Fibroblast of peridontal ligament (primary cell): ENCODE measurements at regions not wholly inside any gene's neighbourhood (a gene's known extent, or its start where the extent isn't known, plus 50 kb on each side); places are given as distances from the start of the nearest gene placed in this dataset.

Experiments used
- DNase-seq: peaks from one replicate; pipeline ENCODE4 v3.0.0-alpha.2; 2010; ENCODE audit errors: extremely low read depth

DNA sequence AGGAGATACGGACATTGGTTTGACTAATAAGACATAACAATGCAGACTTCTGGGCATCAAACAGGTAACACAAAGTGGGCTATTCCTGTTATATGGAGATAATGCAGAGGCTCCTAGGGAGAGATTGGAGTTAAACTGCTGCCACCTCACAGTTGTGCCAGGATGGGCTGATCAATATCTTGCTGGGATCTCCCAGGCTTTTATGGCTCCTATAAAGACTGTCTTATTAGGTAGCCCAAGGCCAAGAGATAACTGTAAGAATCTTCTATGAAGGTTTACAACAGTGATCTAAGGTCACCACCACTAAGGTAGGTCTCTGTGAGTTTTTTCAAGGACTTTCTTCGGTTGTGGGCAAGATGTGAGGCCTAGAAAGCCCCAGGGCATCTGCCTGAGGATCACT, 345.8 kb downstream of the KLF5 start:
- DNase-seq, result no peak

DNA sequence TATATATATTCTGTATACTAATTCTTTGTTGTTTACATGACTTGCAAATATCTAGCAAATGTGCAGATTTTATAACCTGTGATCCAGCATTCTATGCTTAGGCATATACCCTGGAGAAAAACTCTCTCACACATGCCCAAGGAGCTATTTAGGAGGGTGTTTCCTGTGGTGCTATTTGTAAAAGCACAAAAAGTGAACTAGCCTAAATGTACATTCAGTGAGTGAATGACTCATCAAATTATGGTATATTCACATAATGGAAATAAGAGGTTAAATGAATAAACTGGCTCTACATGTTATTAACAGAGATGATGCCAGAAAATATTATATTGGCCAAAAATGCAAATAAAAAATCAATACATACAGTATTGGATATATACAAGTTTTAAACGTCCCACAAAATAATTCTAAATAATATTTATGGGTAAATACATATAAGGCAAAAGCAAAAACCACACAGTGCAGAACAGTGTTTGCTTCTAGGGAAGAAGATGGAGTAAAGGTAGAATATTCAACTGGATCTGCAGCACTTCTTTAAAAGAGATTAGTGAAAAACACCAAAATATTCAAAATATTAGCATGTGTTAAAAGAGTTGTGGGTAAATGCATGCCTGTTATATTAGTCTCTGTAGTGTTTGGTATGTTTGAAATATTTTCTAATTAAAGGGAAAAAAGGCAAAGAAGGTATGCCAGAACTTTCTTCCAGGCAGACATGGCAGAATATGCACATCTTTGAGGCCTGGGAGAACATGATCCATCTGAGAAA, 344.7 kb downstream of the KLF5 start:
- DNase-seq, result no peak

DNA sequence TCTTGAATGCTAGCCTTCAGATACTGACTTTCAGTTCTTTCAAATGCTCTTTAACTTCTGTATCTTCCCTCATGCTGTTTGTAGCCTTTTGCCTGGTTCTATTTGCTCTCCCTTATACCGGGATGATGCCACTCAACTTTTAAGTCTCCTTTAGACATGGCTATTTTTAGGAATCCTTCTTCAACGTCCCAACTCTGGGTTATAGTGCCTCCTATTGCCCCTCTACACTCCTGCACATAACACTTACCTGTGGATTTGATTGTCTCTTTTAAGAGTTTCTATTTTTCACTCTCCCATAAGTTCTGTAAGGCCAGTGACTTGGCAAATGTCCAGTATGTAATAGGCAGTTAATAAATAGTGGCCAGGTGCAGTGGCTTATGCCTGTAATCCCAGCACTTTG, 343.0 kb downstream of the KLF5 start:
- DNase-seq, result no peak

DNA sequence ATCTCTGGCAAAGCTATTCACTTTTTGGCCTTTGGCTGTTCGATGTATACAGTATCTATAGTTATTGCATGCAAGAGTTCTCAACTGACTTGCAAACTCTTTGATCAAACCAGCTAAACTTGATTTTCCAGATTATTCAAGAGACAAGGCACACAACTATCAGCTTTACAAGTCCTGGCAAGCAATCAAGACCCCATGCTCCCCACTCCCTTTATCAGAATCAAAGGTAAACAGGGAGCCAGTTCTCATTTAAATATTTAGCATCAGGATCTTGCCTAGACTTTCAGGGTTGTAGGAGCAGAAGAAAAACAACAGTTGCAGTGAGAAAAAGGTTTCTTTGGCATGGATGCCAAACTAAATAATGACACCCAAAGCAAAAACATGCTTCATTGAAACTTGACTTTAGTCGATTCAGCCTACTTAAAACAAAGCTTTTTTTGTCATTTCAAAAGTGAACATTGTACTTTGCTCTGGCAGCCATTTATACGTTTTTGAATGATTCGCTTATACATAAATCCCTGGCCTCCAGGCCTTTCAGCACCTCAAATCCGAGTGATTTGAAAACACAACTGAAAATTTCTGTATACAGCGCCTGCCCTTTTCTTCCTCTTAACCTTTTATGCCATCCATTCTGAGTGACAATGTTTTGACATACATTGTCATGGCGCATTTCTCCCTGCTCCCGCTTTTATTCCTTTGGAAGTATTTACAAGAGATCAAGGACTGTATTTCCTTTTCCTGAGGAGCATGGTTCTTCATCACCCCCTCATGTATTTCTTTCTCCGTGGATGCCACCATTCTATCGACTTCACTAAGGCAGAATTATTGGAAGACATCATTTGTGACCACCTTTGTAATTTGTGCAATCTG, 340.8 kb downstream of the KLF5 start:
- DNase-seq, result no peak

DNA sequence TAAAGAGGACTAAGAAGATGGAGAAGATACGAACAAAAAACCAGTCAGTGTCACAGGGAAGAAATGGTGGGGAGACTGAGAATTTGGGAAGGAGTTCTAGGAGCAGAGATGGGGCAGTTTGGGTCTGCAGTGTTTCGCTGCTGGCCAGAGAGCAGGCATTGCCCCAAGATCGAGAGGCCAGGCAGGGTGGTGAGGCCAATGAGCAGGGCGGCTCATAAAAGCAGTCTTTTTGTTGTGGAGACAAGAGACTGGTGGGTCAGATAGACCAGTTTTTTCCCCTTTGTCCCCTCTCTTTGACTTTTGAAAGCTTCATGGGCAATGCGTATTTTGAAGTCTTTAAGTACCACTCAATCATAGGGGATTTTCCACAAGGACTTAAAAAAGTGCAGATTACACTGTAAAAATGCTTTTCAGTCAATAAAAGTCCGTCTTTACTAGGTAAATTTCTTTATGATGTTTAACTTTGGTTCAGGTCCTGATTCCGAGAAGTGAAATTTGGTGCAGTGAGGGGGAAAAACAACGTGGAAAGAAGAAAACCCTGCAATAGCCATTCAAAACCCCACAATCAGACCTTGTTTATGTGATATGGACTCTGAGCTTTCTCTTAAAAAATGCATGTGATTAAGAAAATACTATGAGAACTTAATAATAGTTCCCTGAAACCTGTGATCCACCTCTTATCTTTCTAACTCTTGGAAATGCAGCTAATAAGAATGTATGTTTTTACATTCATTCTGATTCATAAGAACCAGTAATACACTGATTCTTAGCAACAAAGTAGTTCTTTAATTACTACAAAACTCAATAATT, 338.9 kb downstream of the KLF5 start:
- DNase-seq, result no peak

DNA sequence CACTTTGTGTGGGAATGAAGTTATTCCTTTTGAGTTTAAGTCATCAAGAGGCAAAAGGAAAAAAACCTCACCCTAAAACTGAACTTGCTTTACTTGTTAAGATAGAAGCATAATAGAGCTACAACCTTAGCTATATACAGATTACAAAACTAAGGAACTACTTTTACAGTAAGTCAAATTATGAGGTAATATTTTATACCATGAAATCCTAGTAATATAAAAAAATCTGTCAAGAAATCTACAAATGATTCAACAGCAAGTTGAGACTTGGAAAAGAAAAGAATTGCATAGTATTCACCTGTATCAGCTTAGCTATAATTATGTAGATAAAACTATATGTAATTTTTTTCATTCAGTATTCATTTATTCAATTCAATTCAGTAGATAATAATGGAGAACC, 335.3 kb downstream of the KLF5 start:
- DNase-seq, result no peak

DNA sequence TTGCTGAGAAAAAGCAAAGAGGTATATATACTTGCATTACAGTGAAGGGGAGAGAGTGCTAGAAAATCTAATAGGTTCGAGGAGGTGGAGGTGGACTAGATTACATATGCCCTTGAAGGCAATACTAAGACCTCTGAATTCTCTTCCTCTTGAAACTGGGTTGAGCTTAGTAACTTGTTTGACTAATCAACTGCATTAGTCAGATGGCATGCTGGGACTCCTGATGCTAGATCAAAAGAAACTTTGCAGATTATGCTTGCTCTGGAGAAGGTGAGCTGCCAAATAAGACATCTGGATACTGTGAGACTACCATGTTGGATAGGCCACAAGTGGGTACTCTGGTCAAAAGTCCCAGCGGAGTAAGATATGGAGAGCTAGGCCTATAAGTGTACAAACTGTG, 331.3 kb downstream of the KLF5 start:
- DNase-seq, result no peak

DNA sequence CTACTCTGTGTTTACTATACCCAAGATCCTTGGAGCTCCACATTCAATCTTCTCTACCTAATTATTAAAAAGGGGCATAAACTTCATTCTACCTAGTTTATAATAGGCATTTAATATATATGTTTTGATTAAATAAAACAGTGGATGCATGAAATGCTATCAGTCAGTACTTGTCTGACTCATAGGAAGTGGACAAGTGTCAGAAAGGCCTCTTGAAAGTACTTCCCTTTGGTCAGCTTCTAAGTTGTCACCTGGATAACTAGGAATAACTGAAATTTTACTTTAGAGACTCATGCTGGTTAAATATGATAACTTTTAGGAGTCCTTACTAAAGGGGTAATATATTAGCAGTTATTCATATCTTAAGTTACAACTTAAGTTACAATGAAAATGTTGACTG, 329.8 kb downstream of the KLF5 start:
- DNase-seq, result no peak

DNA sequence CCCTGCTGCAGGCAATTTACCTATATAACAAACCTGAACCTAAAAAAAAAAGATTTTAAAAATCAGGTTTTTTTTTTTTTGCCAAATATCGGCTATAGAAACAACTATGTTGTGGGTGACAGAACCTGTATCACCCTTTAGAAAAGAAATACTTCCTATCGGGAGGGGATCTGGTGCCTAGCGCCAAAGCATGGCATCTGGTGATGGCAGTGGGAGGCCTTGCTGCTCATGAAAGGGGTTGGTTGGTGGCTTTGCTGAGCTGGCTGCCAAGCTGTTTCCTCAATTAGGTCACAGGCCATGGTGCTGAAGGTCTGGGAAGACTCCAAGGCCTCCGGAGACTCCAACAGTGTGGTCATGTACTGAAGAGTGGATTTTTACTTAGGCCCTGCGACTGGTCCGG, 328.5 kb downstream of the KLF5 start:
- no peak for DNase-seq

DNA sequence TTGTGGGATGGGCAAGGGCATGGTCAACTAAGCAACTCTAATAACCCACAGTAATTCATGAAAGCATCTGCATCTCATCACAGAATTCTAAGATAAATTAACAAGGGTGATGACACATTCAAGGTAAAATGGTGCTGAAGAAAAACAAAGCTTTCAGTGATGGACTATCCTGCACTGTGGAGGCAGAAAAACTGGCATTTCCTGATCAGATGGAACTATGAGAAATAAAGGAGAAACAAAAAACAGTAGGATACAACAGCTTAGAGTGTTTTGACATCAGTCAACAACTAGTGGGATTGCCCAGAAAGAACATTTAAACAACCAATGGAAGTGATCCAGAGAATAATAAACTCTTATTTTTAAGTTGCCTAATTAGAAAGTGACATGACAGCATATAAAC, 327.0 kb downstream of the KLF5 start:
- DNase-seq, result no peak

DNA sequence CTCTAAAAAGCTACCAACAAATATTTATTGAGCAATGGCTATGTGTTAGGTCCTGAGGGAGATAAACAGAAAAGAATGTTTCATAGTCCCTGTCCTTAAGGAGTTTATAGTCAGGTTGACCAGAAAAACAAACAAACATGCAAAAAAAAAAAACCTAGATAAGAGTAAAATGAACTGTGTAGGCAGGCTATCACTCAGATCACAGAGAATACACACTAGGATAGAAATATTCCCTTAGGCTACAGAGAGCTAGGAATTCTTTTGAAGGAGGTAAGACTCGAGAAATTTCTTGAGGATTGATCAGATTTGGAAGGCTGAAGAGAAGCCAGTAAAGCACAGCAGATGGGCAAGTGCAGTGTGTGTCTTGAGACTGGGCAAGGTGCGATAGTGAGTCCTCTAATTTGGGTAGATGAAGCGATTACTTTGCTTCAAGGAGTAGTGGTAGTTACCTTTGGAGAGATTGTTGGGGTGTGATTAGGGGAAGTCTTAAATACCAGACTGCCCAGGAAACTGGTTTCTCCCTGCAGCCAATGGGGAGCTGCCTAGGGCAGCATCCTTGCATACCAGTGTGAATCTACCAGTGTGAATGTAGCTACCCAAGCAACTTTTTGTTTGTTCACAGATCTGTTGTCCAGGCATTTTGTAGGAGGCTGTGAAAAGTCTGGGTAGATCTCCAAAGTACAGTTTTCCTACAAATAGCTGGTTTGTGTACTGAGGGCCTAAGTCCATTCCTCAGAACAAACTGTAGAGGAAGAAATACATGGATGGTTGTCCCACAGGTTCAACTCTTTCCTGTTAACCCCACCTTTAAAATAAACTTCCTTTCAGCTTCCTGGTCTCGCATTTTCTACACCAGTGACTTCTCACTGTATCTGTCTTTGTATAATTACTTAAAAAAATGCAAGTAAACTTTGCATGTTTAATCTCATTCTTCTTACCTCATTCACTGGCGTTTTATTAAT, 314.1 kb downstream of the KLF5 start:
- DNase-seq, result no peak

DNA sequence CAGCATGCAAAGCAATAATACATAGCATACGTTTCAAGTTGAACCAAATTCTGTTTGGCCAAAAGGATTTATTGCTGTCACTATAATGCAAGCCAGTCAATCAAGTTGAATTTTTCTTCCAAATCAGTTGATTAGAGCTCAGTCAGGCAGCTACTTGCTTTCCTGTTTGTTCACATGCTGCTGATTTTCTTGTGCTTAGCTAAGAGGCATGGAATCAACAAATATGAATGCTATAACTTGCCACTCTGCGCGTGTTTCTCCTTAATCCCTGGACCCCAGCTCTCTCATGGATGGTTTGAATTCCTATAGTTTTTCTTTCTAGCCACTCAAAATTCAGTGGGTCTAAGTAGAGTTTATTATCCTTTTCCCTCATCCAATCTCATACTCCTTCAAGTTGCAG, 311.3 kb downstream of the KLF5 start:
- DNase-seq, result no peak

DNA sequence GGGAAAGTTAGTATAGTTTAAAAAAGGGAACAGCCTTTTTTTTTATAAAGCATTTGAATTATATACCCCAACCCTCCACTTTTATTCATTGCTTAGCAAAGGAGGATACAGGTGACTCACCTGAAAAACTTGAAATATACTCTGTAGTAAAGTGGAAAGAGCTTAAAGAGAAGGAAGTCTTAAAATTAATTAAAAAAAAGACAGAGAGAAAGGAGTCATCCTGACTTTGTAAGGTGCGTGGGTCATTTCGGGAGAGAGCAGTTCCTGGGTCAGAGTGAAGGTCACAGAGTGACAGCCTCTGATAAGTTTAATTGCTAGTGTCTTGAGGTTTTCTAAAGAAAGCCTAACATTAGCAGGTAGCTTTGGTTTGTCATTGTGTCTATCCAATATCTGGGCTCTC, 310.3 kb downstream of the KLF5 start:
- DNase-seq, result no peak

DNA sequence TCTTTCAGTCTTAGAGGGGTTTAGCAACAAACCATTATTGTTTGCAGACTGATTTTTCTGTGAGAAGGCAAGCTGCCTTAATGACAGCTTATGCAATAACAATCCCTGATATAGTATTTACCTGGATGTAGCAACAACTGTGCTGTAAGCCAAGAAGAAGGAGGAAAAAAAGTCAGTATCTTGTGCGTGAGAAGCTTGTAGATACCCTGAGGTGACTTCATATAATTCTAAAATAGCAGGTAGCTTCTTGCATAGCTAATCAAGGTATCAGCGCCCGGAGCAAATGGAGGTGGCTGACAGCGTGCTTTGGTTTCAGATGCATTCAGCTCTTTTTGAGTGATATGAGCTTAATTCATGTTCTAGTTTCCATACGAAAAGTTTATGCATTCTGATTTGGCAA, 309.8 kb downstream of the KLF5 start:
- no peak for DNase-seq

DNA sequence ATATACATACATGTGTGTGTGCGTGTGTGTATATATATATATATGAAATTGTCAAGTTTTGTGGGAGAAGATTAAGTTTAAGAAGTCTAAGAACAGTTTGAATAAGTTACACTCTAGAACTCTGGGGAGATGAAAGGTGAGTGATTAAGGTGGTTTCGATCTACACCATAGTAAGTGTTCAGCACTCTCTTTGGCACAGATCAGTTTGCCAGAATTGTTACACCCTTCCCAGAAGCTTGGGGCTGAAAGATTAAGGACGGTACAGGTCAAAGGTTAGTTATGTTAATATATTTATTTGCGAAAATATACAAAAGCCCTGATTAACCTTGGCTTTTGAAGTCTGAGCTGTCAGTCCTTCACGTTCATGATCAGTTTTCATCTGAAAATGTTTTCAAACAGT, 309.1 kb downstream of the KLF5 start:
- no peak for DNase-seq

DNA sequence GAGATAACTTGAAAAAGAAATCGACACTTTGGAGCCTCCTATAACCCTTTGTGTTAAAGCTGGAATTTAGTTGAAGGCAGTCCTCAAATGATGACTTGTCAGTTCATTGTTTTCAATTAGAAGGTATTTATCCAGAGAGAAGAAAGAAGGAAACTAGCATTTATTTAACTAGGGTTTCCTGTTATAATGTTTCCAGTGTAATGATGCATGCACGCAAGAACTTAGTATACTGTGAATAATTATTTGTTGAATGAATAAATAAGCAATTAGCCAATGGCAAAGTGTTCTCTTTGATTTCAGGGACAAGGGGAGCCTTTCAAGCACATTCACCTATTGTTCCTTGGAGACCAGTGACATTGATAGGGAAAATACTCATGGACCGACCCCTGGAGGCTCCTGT, 307.4 kb downstream of the KLF5 start:
- DNase-seq, result no peak

DNA sequence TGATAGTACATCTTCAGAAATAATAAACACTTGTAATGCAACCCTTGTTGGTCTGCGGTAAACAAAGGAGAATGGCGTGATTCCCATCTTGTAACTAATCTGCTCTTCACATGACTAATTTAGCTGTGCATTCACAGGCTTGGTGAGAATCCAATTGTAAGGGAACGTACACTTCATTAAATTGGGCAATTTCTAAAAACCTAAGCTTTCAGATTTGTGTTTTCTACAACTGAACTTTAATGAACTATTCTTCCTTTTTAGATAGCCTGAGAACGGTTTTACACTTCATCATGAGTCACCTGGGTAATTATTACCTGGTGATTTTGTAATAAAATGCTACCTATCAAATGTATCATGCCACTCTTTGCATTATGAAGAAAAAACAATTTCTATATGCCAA, 306.9 kb downstream of the KLF5 start:
- DNase-seq, result no peak

DNA sequence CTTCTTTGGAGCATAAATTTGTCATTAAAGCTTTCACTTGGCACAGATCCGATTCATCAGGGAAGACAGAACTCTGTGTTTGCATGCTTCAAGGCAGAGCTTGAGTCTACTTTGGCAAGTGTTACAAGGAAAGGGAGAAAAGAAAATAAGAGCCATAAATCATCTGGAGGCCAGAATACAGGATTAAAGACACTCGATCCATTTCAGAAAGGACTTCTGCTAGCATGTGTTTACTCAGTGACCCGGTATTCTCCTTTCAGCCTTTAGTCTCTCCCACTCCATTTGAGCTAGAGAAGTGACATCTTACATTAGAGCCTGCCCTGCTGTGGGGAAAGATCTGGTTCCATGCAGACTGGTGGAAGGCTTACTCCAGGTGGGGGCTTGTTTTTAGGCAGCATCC, 306.4 kb downstream of the KLF5 start:
- DNase-seq, result no peak

DNA sequence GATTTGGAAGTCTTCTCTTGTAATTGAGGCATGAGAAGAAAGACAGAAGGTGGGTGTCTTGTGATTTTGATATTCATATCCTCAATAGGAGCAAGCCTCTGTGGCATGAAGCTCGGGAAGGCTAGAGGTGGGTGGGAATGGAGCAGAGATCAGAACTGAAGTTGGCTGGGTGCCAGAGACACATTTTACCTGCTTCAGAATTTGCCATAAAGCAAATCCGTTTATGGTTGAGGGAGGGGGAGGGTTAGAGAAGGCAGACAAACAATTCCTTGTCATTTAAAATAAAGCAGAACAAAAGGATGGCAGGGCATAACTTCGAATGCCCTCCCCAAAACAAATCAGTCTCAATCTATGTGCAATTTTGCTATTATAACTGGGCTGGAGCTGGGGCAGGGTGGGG, 305.9 kb downstream of the KLF5 start:
- no peak for DNase-seq

DNA sequence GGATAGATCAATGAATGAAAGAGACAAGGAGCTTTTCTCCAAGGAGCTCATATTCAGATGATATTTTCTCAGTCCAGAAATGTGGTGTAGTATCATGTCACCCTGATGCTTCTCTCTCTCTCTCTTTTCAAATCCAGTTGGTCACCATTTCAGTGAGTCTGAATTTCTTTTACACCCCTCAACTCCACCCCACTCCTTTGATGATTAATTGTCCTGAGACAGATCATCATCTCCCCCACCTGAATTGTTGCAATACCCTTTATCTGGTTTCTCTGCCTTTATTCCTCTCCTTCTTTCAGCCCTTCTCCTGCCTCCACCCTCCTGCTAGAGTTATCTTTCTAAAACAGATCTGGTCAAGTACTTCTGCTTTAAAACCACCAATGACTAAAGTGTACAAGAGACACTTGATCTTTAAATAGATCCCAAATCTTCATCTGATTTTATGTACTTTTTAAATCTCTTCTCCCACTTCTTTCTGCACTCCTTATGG, 299.8 kb downstream of the KLF5 start:
- DNase-seq, result no peak

DNA sequence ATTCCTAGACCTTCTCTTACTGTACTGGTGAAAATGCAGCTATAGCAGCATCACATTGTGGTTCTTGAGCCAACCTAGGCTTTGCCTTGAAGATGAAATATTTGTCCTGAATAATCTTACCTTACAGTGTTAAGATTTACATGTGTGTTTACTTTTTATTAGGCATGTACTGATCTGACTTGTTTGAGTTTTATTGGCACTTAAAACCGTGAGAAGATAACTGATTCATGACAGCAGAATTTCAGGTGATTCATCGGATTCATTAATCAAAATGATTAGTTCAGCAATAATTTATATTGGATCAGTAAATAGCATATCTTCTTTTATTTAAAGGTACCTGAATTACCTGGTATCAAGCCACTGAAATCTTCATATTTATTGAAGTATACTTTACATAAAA, 296.3 kb downstream of the KLF5 start:
- no peak for DNase-seq
